OCI-LY7 (cell line): ENCODE measurements at regions not wholly inside any gene's neighbourhood (a gene's known extent, or its start where the extent isn't known, plus 50 kb on each side); places are given as distances from the start of the nearest gene placed in this dataset.

Experiments
- EZH2phosphoT487 ChIP-seq: fragments of 200-600 bp; sonication (generic); IDR thresholded peaks from 2 replicates; pipeline ENCODE4 v1.6.1; 2018; ENCODE audit warnings: low read depth, borderline replicate concordance, mild to moderate bottlenecking, mixed run types, antibody characterized with exemption, low read length, moderate library complexity, mixed read lengths
- TF ChIP-seq, protein P1 (sequence below): fragments of 200-600 bp; sonication (generic); conservative IDR thresholded peaks from 2 replicates; pipeline ENCODE4 v1.5.1; 2014; ENCODE audit warnings: mild to moderate bottlenecking, antibody characterized with exemption, low read length, moderate library complexity, mixed read lengths

DNA sequence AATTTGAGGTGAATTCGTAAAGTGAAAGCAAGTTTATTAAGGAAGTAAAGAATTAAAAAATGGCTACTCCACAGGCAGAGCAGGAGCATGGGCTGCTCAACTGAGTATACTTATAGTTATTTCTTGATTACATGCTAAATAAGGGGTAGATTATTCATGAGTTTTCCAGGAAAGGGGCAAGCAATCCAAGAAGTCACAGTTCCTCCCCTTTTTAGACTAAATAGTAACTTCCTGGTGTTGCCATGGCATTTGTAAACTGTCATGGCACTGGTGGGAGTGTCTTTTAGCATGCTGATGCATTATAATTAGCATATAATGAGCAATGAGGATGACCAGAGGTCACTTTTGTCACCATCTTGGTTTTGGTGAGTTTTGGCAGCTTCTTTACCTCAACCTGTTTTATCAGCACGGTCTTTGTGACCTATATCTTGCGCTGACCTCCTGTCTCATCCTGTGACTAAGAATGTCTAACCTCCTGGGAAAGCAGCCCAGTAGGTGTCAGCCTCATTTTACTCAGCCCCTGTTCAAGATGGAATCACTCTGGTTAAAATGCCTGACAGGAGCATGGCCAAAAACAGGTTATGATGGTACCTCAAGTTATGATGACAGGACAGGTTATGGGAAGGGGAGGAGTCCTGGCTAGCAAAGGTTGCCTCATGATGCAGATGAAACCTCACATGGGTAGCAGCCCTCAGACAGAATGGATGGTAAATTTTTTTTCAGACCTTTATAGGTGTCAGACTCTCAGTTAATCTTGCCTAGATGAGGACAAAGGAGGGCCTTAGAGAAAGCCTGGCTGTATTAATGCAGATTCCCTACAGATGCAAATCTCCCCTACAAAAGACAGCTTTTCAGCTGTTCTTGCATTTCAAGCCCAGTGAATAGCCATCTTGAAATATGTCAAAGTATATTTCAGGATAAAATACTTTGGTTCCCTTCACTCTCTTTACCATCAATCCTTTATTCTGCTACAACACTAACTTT is 49.7 kb downstream of the SIPA1L2 start:
- TF ChIP-seq, protein P1, sequence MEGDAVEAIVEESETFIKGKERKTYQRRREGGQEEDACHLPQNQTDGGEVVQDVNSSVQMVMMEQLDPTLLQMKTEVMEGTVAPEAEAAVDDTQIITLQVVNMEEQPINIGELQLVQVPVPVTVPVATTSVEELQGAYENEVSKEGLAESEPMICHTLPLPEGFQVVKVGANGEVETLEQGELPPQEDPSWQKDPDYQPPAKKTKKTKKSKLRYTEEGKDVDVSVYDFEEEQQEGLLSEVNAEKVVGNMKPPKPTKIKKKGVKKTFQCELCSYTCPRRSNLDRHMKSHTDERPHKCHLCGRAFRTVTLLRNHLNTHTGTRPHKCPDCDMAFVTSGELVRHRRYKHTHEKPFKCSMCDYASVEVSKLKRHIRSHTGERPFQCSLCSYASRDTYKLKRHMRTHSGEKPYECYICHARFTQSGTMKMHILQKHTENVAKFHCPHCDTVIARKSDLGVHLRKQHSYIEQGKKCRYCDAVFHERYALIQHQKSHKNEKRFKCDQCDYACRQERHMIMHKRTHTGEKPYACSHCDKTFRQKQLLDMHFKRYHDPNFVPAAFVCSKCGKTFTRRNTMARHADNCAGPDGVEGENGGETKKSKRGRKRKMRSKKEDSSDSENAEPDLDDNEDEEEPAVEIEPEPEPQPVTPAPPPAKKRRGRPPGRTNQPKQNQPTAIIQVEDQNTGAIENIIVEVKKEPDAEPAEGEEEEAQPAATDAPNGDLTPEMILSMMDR, result no peak
- no peak for TF ChIP-seq EZH2phosphoT487
